ENCODE measurements at regions not wholly inside any gene's neighbourhood (a gene's known extent, or its start where the extent isn't known, plus 50 kb on each side); places are given as distances from the start of the nearest gene placed in this dataset.
A peak's percentile ranks its signal among the peaks of the same experiment; 100 is the strongest.
"Not testable (repeated sequence)": the region's sequence is repeated elsewhere in the genome, so short reads cannot be mapped to it uniquely, and the experiment has no call there.

GRCh38 chr3:5948084-5948483 is 760.6 kb downstream of the EDEM1 start:
- no peaks in the 10 kb centered on the region for H3K36me3 ChIP-seq (ENCODE audit: control insufficient read depth, insufficient read depth, low read length)
- no CpG with 5 or more reads among the region's 1 CpG for WGBS (ENCODE audit: insufficient coverage)
- no peak for DNase-seq
- no peaks in the 10 kb centered on the region for H3K9me3 ChIP-seq (replicated peaks; ENCODE audit: control insufficient read depth, low read depth, low read length)
- no peak overlapping the region for H3K4me3 ChIP-seq (ENCODE audit: low read length)
- no peak overlapping the region for H3K27ac ChIP-seq (ENCODE audit: low read length)
- H3K4me1 ChIP-seq (ENCODE audit: control insufficient read depth, insufficient read depth, low read length), result no peaks in the 10 kb centered on the region
- H3K27me3 ChIP-seq (ENCODE audit: control insufficient read depth, insufficient read depth, low read length), result no peaks in the 10 kb centered on the region

GRCh38 chr3:5951026-5951425 is 763.5 kb downstream of the EDEM1 start:
- no peak overlapping the region for H3K27ac ChIP-seq (ENCODE audit: low read length)
- peak; percentile 61 for DNase-seq
- WGBS (ENCODE audit: insufficient coverage), result no CpG with 5 or more reads among the region's 3 CpGs

GRCh38 chr3:5972586-5972985 is 785.1 kb downstream of the EDEM1 start:
- no peaks in the 10 kb centered on the region for H3K27me3 ChIP-seq (ENCODE audit: control insufficient read depth, insufficient read depth, low read length)
- H3K4me3 ChIP-seq (ENCODE audit: low read length), result no peak overlapping the region
- WGBS (ENCODE audit: insufficient coverage), result 33% methylated on average over 4 of the region's 5 CpGs
- peaks cover 3% of the 10 kb centered on the region for H3K9me3 ChIP-seq (replicated peaks; ENCODE audit: control insufficient read depth, low read depth, low read length)
- H3K36me3 ChIP-seq (ENCODE audit: control insufficient read depth, insufficient read depth, low read length), result no peaks in the 10 kb centered on the region
- DNase-seq, result peak; percentile 57
- H3K27ac ChIP-seq (ENCODE audit: low read length), result no peak overlapping the region
- H3K4me1 ChIP-seq (ENCODE audit: control insufficient read depth, insufficient read depth, low read length), result no peaks in the 10 kb centered on the region

More at GRCh38 chr3:5951026-5951425, 763.5 kb downstream of the EDEM1 start:
- no peaks in the 10 kb centered on the region for H3K4me1 ChIP-seq (ENCODE audit: control insufficient read depth, insufficient read depth, low read length)
- H3K4me3 ChIP-seq (ENCODE audit: low read length), result no peak overlapping the region
- H3K36me3 ChIP-seq (ENCODE audit: control insufficient read depth, insufficient read depth, low read length), result no peaks in the 10 kb centered on the region
- H3K9me3 ChIP-seq (replicated peaks; ENCODE audit: control insufficient read depth, low read depth, low read length), result no peaks in the 10 kb centered on the region
- no peaks in the 10 kb centered on the region for H3K27me3 ChIP-seq (ENCODE audit: control insufficient read depth, insufficient read depth, low read length)

GRCh38 chr3:5974630-5975322 is 787.3 kb downstream of the EDEM1 start:
- peaks cover 3% of the 10 kb centered on the region for H3K9me3 ChIP-seq (replicated peaks; ENCODE audit: control insufficient read depth, low read depth, low read length)
- no peaks in the 10 kb centered on the region for H3K36me3 ChIP-seq (ENCODE audit: control insufficient read depth, insufficient read depth, low read length)
- WGBS (ENCODE audit: insufficient coverage), result 50% methylated on average over 1 of the region's 3 CpGs
- DNase-seq, result peak; percentile 50
- no peak overlapping the region for H3K4me3 ChIP-seq (ENCODE audit: low read length)
- H3K27ac ChIP-seq (ENCODE audit: low read length), result no peak overlapping the region
- no peaks in the 10 kb centered on the region for H3K27me3 ChIP-seq (ENCODE audit: control insufficient read depth, insufficient read depth, low read length)
- H3K4me1 ChIP-seq (ENCODE audit: control insufficient read depth, insufficient read depth, low read length), result no peaks in the 10 kb centered on the region

- H3K36me3 ChIP-seq (ENCODE audit: control insufficient read depth, insufficient read depth, low read length), result no peaks in the 10 kb centered on the region
- H3K4me3 ChIP-seq (ENCODE audit: low read length), result no peak overlapping the region
- no peak overlapping the region for H3K27ac ChIP-seq (ENCODE audit: low read length)
- 50% methylated on average over 1 of the region's 8 CpGs for WGBS (ENCODE audit: insufficient coverage)
- no peaks in the 10 kb centered on the region for H3K4me1 ChIP-seq (ENCODE audit: control insufficient read depth, insufficient read depth, low read length)
- peaks cover 3% of the 10 kb centered on the region for H3K9me3 ChIP-seq (replicated peaks; ENCODE audit: control insufficient read depth, low read depth, low read length)
- H3K27me3 ChIP-seq (ENCODE audit: control insufficient read depth, insufficient read depth, low read length), result no peaks in the 10 kb centered on the region
- DNase-seq, result no peak
Observed at GRCh38 chr3:5977331-5977730, 789.8 kb downstream of the EDEM1 start.

GRCh38 chr3:5980475-5980874 is 793.0 kb downstream of the EDEM1 start:
- no peak overlapping the region for H3K27ac ChIP-seq (ENCODE audit: low read length)
- no peak for DNase-seq
- no peaks in the 10 kb centered on the region for H3K36me3 ChIP-seq (ENCODE audit: control insufficient read depth, insufficient read depth, low read length)
- WGBS (ENCODE audit: insufficient coverage), result no CpG with 5 or more reads among the region's 3 CpGs
- H3K4me1 ChIP-seq (ENCODE audit: control insufficient read depth, insufficient read depth, low read length), result no peaks in the 10 kb centered on the region
- no peaks in the 10 kb centered on the region for H3K27me3 ChIP-seq (ENCODE audit: control insufficient read depth, insufficient read depth, low read length)
- H3K9me3 ChIP-seq (replicated peaks; ENCODE audit: control insufficient read depth, low read depth, low read length), result no peaks in the 10 kb centered on the region
- H3K4me3 ChIP-seq (ENCODE audit: low read length), result no peak overlapping the region

GRCh38 chr3:5994651-5995050 is 807.1 kb downstream of the EDEM1 start:
- Histone ChIP-seq H3K4me1 (ENCODE audit: control insufficient read depth, insufficient read depth, low read length) (no peaks in the 10 kb centered on the region), H3K27ac (ENCODE audit: low read length) (no peak overlapping the region), H3K36me3 (ENCODE audit: control insufficient read depth, insufficient read depth, low read length) (no peaks in the 10 kb centered on the region), H3K9me3 (replicated peaks; ENCODE audit: control insufficient read depth, low read depth, low read length) (no peaks in the 10 kb centered on the region), H3K27me3 (ENCODE audit: control insufficient read depth, insufficient read depth, low read length) (no peaks in the 10 kb centered on the region), H3K4me3 (ENCODE audit: low read length) (no peak overlapping the region)
- DNase-seq, result no peak
- WGBS (ENCODE audit: insufficient coverage), result no CpG with 5 or more reads among the region's 1 CpG

- no peaks in the 10 kb centered on the region for H3K36me3 ChIP-seq (ENCODE audit: control insufficient read depth, insufficient read depth, low read length)
- H3K27me3 ChIP-seq (ENCODE audit: control insufficient read depth, insufficient read depth, low read length), result no peaks in the 10 kb centered on the region
- H3K27ac ChIP-seq (ENCODE audit: low read length), result no peak overlapping the region
- peaks cover 6% of the 10 kb centered on the region for H3K9me3 ChIP-seq (replicated peaks; ENCODE audit: control insufficient read depth, low read depth, low read length)
- no CpG with 5 or more reads among the region's 2 CpGs for WGBS (ENCODE audit: insufficient coverage)
- DNase-seq, result no peak
- H3K4me3 ChIP-seq (ENCODE audit: low read length), result no peak overlapping the region
- H3K4me1 ChIP-seq (ENCODE audit: control insufficient read depth, insufficient read depth, low read length), result no peaks in the 10 kb centered on the region
Observed at GRCh38 chr3:6018456-6018855, 830.9 kb downstream of the EDEM1 start.

GRCh38 chr3:6022621-6023020 is 835.1 kb downstream of the EDEM1 start:
- Histone ChIP-seq H3K4me3 (ENCODE audit: low read length) (no peak overlapping the region), H3K27me3 (ENCODE audit: control insufficient read depth, insufficient read depth, low read length) (no peaks in the 10 kb centered on the region), H3K4me1 (ENCODE audit: control insufficient read depth, insufficient read depth, low read length) (no peaks in the 10 kb centered on the region), H3K9me3 (replicated peaks; ENCODE audit: control insufficient read depth, low read depth, low read length) (peaks cover 2% of the 10 kb centered on the region), H3K36me3 (ENCODE audit: control insufficient read depth, insufficient read depth, low read length) (no peaks in the 10 kb centered on the region), H3K27ac (ENCODE audit: low read length) (no peak overlapping the region)
- no peak for DNase-seq

GRCh38 chr3:6025032-6025431 is 835.9 kb upstream of the GRM7 start:
- Histone ChIP-seq H3K27ac (ENCODE audit: low read length) (no peak overlapping the region), H3K36me3 (ENCODE audit: control insufficient read depth, insufficient read depth, low read length) (no peaks in the 10 kb centered on the region), H3K27me3 (ENCODE audit: control insufficient read depth, insufficient read depth, low read length) (no peaks in the 10 kb centered on the region), H3K4me3 (ENCODE audit: low read length) (no peak overlapping the region), H3K9me3 (replicated peaks; ENCODE audit: control insufficient read depth, low read depth, low read length) (peaks cover 2% of the 10 kb centered on the region), H3K4me1 (ENCODE audit: control insufficient read depth, insufficient read depth, low read length) (no peaks in the 10 kb centered on the region)
- no CpG with 5 or more reads among the region's 1 CpG for WGBS (ENCODE audit: insufficient coverage)
- DNase-seq, result no peak

- not testable (repeated sequence) for H3K4me1 ChIP-seq (ENCODE audit: control insufficient read depth, insufficient read depth, low read length); H3K27me3 ChIP-seq (ENCODE audit: control insufficient read depth, insufficient read depth, low read length)
- 61% methylated on average over 2 of the region's 4 CpGs for WGBS (ENCODE audit: insufficient coverage)
Observed at GRCh38 chr3:6030648-6031047, 830.3 kb upstream of the GRM7 start.

More at GRCh38 chr3:6030648-6031047, 830.3 kb upstream of the GRM7 start:
- DNase-seq; H3K4me3 ChIP-seq (ENCODE audit: low read length); H3K9me3 ChIP-seq (replicated peaks; ENCODE audit: control insufficient read depth, low read depth, low read length); H3K27ac ChIP-seq (ENCODE audit: low read length); H3K36me3 ChIP-seq (ENCODE audit: control insufficient read depth, insufficient read depth, low read length): not testable (repeated sequence)

All from muscle of leg (tissue), 3 donors.